ENCODE measurements at regions not wholly inside any gene's neighbourhood (a gene's known extent, or its start where the extent isn't known, plus 50 kb on each side); places are given as distances from the start of the nearest gene placed in this dataset.

DNA sequence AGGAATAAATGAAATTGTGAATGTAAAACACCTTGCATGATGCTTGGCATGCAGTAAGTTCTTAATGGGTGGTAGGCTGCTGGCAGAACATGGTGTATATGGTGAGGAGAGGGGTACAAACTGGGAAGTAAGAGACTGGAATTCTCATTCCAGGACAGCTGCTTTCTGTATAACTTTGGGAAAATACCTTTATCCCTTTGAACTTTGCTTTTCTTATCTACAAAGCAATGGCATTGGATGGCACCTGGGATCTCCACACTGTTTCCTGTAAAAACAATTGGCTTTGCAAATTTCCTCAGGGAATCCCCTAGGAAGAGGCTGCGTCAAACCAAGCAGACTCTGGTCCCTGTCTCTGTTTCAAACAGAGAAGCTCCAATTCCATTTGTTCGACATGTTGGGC is 100.7 kb upstream of the SLC4A7 start:
- TF ChIP-seq, protein P1, sequence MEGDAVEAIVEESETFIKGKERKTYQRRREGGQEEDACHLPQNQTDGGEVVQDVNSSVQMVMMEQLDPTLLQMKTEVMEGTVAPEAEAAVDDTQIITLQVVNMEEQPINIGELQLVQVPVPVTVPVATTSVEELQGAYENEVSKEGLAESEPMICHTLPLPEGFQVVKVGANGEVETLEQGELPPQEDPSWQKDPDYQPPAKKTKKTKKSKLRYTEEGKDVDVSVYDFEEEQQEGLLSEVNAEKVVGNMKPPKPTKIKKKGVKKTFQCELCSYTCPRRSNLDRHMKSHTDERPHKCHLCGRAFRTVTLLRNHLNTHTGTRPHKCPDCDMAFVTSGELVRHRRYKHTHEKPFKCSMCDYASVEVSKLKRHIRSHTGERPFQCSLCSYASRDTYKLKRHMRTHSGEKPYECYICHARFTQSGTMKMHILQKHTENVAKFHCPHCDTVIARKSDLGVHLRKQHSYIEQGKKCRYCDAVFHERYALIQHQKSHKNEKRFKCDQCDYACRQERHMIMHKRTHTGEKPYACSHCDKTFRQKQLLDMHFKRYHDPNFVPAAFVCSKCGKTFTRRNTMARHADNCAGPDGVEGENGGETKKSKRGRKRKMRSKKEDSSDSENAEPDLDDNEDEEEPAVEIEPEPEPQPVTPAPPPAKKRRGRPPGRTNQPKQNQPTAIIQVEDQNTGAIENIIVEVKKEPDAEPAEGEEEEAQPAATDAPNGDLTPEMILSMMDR (conservative IDR thresholded peaks at IDR 0.05; ENCODE audit: low read depth in 2 of 2): no peak
- TF ChIP-seq EZH2 (IDR thresholded peaks at IDR 0.05; ENCODE audit: low read depth, unreplicated experiment): no peak
- TF ChIP-seq, protein P2, sequence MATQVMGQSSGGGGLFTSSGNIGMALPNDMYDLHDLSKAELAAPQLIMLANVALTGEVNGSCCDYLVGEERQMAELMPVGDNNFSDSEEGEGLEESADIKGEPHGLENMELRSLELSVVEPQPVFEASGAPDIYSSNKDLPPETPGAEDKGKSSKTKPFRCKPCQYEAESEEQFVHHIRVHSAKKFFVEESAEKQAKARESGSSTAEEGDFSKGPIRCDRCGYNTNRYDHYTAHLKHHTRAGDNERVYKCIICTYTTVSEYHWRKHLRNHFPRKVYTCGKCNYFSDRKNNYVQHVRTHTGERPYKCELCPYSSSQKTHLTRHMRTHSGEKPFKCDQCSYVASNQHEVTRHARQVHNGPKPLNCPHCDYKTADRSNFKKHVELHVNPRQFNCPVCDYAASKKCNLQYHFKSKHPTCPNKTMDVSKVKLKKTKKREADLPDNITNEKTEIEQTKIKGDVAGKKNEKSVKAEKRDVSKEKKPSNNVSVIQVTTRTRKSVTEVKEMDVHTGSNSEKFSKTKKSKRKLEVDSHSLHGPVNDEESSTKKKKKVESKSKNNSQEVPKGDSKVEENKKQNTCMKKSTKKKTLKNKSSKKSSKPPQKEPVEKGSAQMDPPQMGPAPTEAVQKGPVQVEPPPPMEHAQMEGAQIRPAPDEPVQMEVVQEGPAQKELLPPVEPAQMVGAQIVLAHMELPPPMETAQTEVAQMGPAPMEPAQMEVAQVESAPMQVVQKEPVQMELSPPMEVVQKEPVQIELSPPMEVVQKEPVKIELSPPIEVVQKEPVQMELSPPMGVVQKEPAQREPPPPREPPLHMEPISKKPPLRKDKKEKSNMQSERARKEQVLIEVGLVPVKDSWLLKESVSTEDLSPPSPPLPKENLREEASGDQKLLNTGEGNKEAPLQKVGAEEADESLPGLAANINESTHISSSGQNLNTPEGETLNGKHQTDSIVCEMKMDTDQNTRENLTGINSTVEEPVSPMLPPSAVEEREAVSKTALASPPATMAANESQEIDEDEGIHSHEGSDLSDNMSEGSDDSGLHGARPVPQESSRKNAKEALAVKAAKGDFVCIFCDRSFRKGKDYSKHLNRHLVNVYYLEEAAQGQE (IDR thresholded peaks at IDR 0.05; ENCODE audit: unreplicated experiment): no peak

All from GM23338 (cell line).